H1 (cell line): ENCODE measurements at regions not wholly inside any gene's neighbourhood (a gene's known extent, or its start where the extent isn't known, plus 50 kb on each side); places are given as distances from the start of the nearest gene placed in this dataset.

Source experiments
- BRCA1 ChIP-seq: IDR thresholded peaks from 2 replicates; pipeline ENCODE4 v1.6.1; 2012; ENCODE audit warnings: low read depth, low read length, improper control_type of control experiment
- CBX5 ChIP-seq: fragments of 300-800, 300-1000 bp; sonication (generic); IDR thresholded peaks from 2 replicates; pipeline ENCODE4 v1.7.1; 2016; ENCODE audit warnings: antibody characterized with exemption, low read length, low read depth
- EGR1 ChIP-seq: IDR thresholded peaks from 2 replicates; pipeline ENCODE4 v1.6.1; 2011; ENCODE audit warnings: low read depth, low read length, borderline replicate concordance
- EP300 ChIP-seq, 2 experiments: IDR thresholded peaks; 1 replicate in 1 of 2; 2 replicates in 1 of 2; pipeline ENCODE4 v1.6.1; 2011 to 2012; ENCODE audit warnings: low read depth in 2 of 2, low read length in 2 of 2, mild to moderate bottlenecking in 2 of 2, borderline replicate concordance in 1 of 2, inconsistent platforms in 1 of 2, moderate library complexity in 1 of 2
- EZH2 ChIP-seq: fragments of 200-600 bp; sonication (generic); IDR thresholded peaks from 2 replicates; pipeline ENCODE4 v1.7.1; 2012; ENCODE audit warnings: low read depth, mild to moderate bottlenecking, moderate library complexity, low read length, inconsistent platforms; ENCODE audit not compliant: severe bottlenecking
- POLR2A ChIP-seq, 2 experiments: IDR thresholded peaks; 1 replicate in 1 of 2; 2 replicates in 1 of 2; pipeline ENCODE4 v1.6.1; 2011; ENCODE audit warnings: low read depth in 2 of 2, low read length in 2 of 2, mild to moderate bottlenecking in 2 of 2; ENCODE audit errors: control extremely low read depth in 1 of 2
- POLR2AphosphoS5 ChIP-seq: IDR thresholded peaks from 2 replicates; pipeline ENCODE4 v1.6.1; 2011; ENCODE audit warnings: low read depth, low read length
- RFX5 ChIP-seq: IDR thresholded peaks from 2 replicates; pipeline ENCODE4 v1.6.1; 2011; ENCODE audit warnings: low read depth, low read length, improper control_type of control experiment, borderline replicate concordance
- TBP ChIP-seq: IDR thresholded peaks from 2 replicates; pipeline ENCODE4 v1.6.1; 2011; ENCODE audit warnings: low read depth, low read length, improper control_type of control experiment
- TF ChIP-seq, protein P1 (sequence below), 3 experiments: IDR thresholded peaks; 1 replicate in 2 of 3; 2 replicates in 1 of 3; pipeline versions ENCODE4 v1.5.1 to v1.6.1; 2011; ENCODE audit warnings: low read length in 3 of 3, mild to moderate bottlenecking in 3 of 3, inconsistent platforms in 2 of 3, low read depth in 1 of 3, moderate library complexity in 1 of 3; ENCODE audit not compliant: insufficient read depth in 1 of 3; ENCODE audit errors: control extremely low read depth in 1 of 3
- TF ChIP-seq, protein P2 (sequence below): IDR thresholded peaks from 2 replicates; pipeline ENCODE4 v1.6.1; 2011; ENCODE audit warnings: low read length, improper control_type of control experiment
- TF ChIP-seq, protein P3 (sequence below): IDR thresholded peaks from 2 replicates; pipeline ENCODE4 v1.6.1; 2012; ENCODE audit warnings: inconsistent platforms

DNA sequence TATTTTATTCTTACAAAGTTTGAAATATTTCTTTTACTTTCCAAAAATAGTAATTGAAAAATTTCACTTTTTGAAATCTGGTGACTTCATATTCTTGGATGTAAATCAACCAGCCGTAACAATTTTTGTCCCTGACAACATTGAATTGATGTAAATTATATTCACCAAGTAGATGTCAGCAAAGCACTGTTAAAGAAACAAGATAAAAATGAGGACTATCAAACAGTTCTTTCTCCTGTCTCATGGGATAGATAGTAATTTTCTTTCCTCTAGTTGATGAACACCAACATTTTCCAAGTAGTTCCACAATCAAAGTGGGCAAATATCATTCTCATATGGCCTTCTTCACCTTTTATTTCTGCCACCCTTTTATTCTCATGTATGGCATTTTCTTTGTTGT, 1461.9 kb downstream of the MAT2B start:
- TF ChIP-seq, protein P1, sequence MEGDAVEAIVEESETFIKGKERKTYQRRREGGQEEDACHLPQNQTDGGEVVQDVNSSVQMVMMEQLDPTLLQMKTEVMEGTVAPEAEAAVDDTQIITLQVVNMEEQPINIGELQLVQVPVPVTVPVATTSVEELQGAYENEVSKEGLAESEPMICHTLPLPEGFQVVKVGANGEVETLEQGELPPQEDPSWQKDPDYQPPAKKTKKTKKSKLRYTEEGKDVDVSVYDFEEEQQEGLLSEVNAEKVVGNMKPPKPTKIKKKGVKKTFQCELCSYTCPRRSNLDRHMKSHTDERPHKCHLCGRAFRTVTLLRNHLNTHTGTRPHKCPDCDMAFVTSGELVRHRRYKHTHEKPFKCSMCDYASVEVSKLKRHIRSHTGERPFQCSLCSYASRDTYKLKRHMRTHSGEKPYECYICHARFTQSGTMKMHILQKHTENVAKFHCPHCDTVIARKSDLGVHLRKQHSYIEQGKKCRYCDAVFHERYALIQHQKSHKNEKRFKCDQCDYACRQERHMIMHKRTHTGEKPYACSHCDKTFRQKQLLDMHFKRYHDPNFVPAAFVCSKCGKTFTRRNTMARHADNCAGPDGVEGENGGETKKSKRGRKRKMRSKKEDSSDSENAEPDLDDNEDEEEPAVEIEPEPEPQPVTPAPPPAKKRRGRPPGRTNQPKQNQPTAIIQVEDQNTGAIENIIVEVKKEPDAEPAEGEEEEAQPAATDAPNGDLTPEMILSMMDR (IDR thresholded peaks at IDR 0.05; ENCODE audit: control extremely low read depth in 1 of 3, insufficient read depth in 1 of 3, low read depth in 1 of 3, low read length in 3 of 3): no peak
- TF ChIP-seq TBP (no peak), BRCA1 (no peak), EZH2 (no peak), POLR2A (IDR thresholded peaks at IDR 0.05; ENCODE audit: control extremely low read depth in 1 of 2, low read depth in 2 of 2, low read length in 2 of 2) (no peak), POLR2AphosphoS5 (no peak), CBX5 (no peak), RFX5 (no peak), EGR1 (no peak), EP300 (IDR thresholded peaks at IDR 0.05; ENCODE audit: borderline replicate concordance in 1 of 2, low read depth in 2 of 2, low read length in 2 of 2) (no peak)
- TF ChIP-seq, protein P2, sequence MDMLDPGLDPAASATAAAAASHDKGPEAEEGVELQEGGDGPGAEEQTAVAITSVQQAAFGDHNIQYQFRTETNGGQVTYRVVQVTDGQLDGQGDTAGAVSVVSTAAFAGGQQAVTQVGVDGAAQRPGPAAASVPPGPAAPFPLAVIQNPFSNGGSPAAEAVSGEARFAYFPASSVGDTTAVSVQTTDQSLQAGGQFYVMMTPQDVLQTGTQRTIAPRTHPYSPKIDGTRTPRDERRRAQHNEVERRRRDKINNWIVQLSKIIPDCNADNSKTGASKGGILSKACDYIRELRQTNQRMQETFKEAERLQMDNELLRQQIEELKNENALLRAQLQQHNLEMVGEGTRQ: no peak
- TF ChIP-seq, protein P3, sequence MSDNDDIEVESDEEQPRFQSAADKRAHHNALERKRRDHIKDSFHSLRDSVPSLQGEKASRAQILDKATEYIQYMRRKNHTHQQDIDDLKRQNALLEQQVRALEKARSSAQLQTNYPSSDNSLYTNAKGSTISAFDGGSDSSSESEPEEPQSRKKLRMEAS: no peak
